ENCODE measurements at regions not wholly inside any gene's neighbourhood (a gene's known extent, or its start where the extent isn't known, plus 50 kb on each side); places are given as distances from the start of the nearest gene placed in this dataset.

GRCh38 chr13:91220872-91221271 is 126.6 kb upstream of the MIR17HG start:
- DNase-seq (ENCODE audit: extremely low read depth, low read depth), result no peak
- no peak for TF ChIP-seq CTCF (IDR thresholded peaks at IDR 0.05; ENCODE audit: low read depth, low read length)

DNA sequence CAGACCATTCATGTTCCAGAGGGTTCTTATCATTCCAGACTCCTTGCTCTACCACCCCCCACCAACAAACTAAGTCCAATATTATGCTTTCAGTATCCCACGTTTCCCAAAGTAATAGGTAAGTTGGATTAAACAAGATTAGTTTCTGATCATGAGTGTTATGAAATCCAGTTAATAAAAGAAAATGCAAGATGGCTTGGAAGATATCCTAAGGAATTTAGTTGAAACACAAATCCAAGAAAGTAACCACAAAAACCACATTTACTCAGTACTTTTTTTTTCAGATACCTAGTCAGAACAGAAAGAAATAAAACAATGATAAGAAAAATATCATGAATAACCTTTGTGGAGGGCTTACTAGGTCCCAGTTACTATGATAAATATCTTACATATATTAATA is 119.4 kb upstream of the MIR17HG start:
- DNase-seq (ENCODE audit: extremely low read depth, low read depth), result no peak
- TF ChIP-seq CTCF (IDR thresholded peaks at IDR 0.05; ENCODE audit: low read depth, low read length), result no peak

DNA sequence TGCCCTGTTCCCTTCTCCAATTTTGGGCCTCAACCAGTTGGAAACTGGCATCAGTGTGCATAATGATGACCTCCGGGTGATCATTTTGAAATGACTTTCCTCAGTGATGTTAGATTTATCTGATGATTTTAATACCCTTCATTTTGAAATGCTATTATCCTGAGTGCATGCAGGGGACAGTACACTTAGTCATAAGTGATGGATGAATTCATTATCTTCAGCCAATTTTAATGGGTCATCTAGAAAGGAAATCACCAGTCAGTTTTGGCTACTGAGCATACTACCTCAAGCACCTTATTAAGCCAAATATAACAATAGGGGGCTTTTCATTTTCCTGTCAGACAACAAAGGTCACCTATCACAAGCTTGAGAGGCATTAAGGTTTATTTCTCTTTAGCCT is 118.5 kb upstream of the MIR17HG start:
- no peak for DNase-seq (ENCODE audit: extremely low read depth, low read depth)
- TF ChIP-seq CTCF (IDR thresholded peaks at IDR 0.05; ENCODE audit: low read depth, low read length), result no peak

GRCh38 chr13:91232716-91233115 is 114.8 kb upstream of the MIR17HG start:
- no peak for DNase-seq (ENCODE audit: extremely low read depth, low read depth)
- TF ChIP-seq CTCF (IDR thresholded peaks at IDR 0.05; ENCODE audit: low read depth, low read length), result no peak

DNA sequence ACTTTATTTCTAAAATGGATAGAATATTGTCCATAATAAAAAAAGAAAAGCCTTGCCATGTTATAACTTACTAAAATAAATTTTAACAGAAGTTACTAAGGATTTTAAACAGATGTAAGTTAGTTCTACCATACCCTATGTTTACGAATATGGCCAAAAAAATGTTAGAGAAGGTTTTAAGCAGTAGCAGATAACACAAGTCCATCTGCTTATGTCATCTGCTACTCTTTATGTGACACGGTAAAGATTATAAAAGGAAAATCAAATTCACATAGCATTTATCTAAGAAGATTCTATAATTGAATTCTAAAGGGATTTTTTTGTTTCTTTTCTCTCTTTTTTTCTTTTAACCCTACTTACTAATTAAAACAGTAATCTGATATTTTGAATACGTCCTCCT is 114.2 kb upstream of the MIR17HG start:
- no peak for TF ChIP-seq CTCF (IDR thresholded peaks at IDR 0.05; ENCODE audit: low read depth, low read length)
- DNase-seq (ENCODE audit: extremely low read depth, low read depth), result no peak

- DNase-seq (ENCODE audit: extremely low read depth, low read depth), result no peak
- TF ChIP-seq CTCF (IDR thresholded peaks at IDR 0.05; ENCODE audit: low read depth, low read length), result no peak
Observed at GRCh38 chr13:91236182-91236581, 111.3 kb upstream of the MIR17HG start.

GRCh38 chr13:91236921-91237320 is 110.6 kb upstream of the MIR17HG start:
- DNase-seq (ENCODE audit: extremely low read depth, low read depth), result no peak

More at GRCh38 chr13:91236921-91237320, 110.6 kb upstream of the MIR17HG start:
- TF ChIP-seq CTCF (IDR thresholded peaks at IDR 0.05; ENCODE audit: low read depth, low read length), result no peak

All from AG09319 (cell line).